HEK293 (cell line): ENCODE measurements at regions not wholly inside any gene's neighbourhood (a gene's known extent, or its start where the extent isn't known, plus 50 kb on each side); places are given as distances from the start of the nearest gene placed in this dataset.

Source experiments
- CTCF ChIA-PET: fragments of 350-600 bp; formaldehyde crosslinking; extraction: SDS; loops from one replicate; lab custom pipeline; 2021; ENCODE audit warnings: antibody characterized with exemption; lab: Yijun Ruan, JAX
- POLR2A ChIA-PET: fragments of 300-600 bp; formaldehyde crosslinking; extraction: SDS; loops from one replicate; lab custom pipeline; 2020; ENCODE audit warnings: antibody characterized with exemption, inconsistent platforms; lab: Yijun Ruan, JAX
- H3K27ac ChIP-seq: fragments of 200-500 bp; sonication (Bioruptor generic); 2 replicates; pipeline ENCODE4 v1.5.1; 2014; ENCODE audit warnings: low read depth, low read length, control low read depth, inconsistent platforms; ENCODE audit errors: extremely low read depth
- H3K36me3 ChIP-seq, 2 experiments: fragments of 200-500 bp in 1 of 2; sonication (Bioruptor generic) in 1 of 2; 1 replicate in 1 of 2; 2 replicates in 1 of 2; pipeline ENCODE4 v1.5.1; 2014 to 2017; ENCODE audit warnings: inconsistent platforms in 2 of 2, low read length in 2 of 2; ENCODE audit not compliant: control insufficient read depth in 2 of 2, insufficient read depth in 1 of 2
- H3K4me1 ChIP-seq: fragments of 200-500 bp; sonication (Bioruptor generic); 2 replicates; pipeline ENCODE4 v1.5.1; 2014; ENCODE audit warnings: mild to moderate bottlenecking, low read length, inconsistent platforms; ENCODE audit not compliant: control insufficient read depth, insufficient read depth
- H3K4me3 ChIP-seq: 2 replicates; pipeline ENCODE4 v1.5.1; 2011; ENCODE audit warnings: low read depth, mild to moderate bottlenecking, control low read depth, low read length, moderate library complexity
- H3K9me3 ChIP-seq: fragments of 200-500 bp; sonication (Bioruptor generic); 2 replicates; pipeline ENCODE4 v1.5.1; 2014; ENCODE audit warnings: low read depth, low read length, inconsistent platforms; ENCODE audit not compliant: control insufficient read depth, insufficient read depth
- BCL6B ChIP-seq: fragments of 450-650 bp; formaldehyde crosslinking; IDR thresholded peaks from 2 replicates; pipeline ENCODE4 v1.5.1; 2017; ENCODE audit warnings: missing biosample characterization, missing genetic modification characterization
- EGR2 ChIP-seq: fragments of 450-650 bp; formaldehyde crosslinking; IDR thresholded peaks from 2 replicates; pipeline ENCODE4 v1.5.1; 2016; ENCODE audit warnings: low read depth, missing biosample characterization, missing genetic modification characterization
- GLIS2 ChIP-seq: fragments of 450-650 bp; formaldehyde crosslinking; IDR thresholded peaks from 2 replicates; pipeline ENCODE4 v1.5.1; 2016; ENCODE audit warnings: missing biosample characterization, missing genetic modification characterization
- HIC1 ChIP-seq: fragments of 450-650 bp; formaldehyde crosslinking; IDR thresholded peaks from 2 replicates; pipeline ENCODE4 v1.5.1; 2016; ENCODE audit warnings: missing biosample characterization, missing genetic modification characterization
- KLF1 ChIP-seq: fragments of 450-650 bp; formaldehyde crosslinking; IDR thresholded peaks from 2 replicates; pipeline ENCODE4 v1.5.1; 2016; ENCODE audit warnings: missing biosample characterization, missing genetic modification characterization
- KLF7 ChIP-seq: fragments of 450-650 bp; formaldehyde crosslinking; IDR thresholded peaks from 2 replicates; pipeline ENCODE4 v1.5.1; 2016; ENCODE audit warnings: missing biosample characterization, missing genetic modification characterization, borderline replicate concordance
- KLF9 ChIP-seq: fragments of 450-650 bp; formaldehyde crosslinking; IDR thresholded peaks from 2 replicates; pipeline ENCODE4 v1.5.1; 2016; ENCODE audit warnings: missing biosample characterization, missing genetic modification characterization, low read depth
- REPIN1 ChIP-seq: fragments of 450-650 bp; formaldehyde crosslinking; IDR thresholded peaks from 2 replicates; pipeline ENCODE4 v1.5.1; 2017; ENCODE audit warnings: missing biosample characterization, missing genetic modification characterization, low read depth
- SALL2 ChIP-seq: fragments of 450-650 bp; formaldehyde crosslinking; IDR thresholded peaks from 2 replicates; pipeline ENCODE4 v1.5.0; 2017; ENCODE audit warnings: missing biosample characterization, mild to moderate bottlenecking, missing genetic modification characterization, borderline replicate concordance
- YY2 ChIP-seq: fragments of 450-650 bp; formaldehyde crosslinking; IDR thresholded peaks from 2 replicates; pipeline ENCODE4 v1.5.1; 2016; ENCODE audit warnings: missing biosample characterization, missing genetic modification characterization
- ZBTB17 ChIP-seq: fragments of 450-650 bp; formaldehyde crosslinking; IDR thresholded peaks from 2 replicates; pipeline ENCODE4 v1.5.1; 2016; ENCODE audit warnings: missing biosample characterization, missing genetic modification characterization
- ZNF146 ChIP-seq: fragments of 450-650 bp; formaldehyde crosslinking; IDR thresholded peaks from 2 replicates; pipeline ENCODE4 v1.5.1; 2016; ENCODE audit warnings: missing biosample characterization, missing genetic modification characterization
- ZNF211 ChIP-seq: fragments of 450-650 bp; formaldehyde crosslinking; IDR thresholded peaks from 2 replicates; pipeline ENCODE4 v1.5.1; 2016; ENCODE audit warnings: low read depth, missing biosample characterization, missing genetic modification characterization
- ZNF23 ChIP-seq: fragments of 450-650 bp; formaldehyde crosslinking; IDR thresholded peaks from 2 replicates; pipeline ENCODE4 v1.5.1; 2016; ENCODE audit warnings: missing biosample characterization, missing genetic modification characterization, borderline replicate concordance
- ZNF239 ChIP-seq: fragments of 450-650 bp; formaldehyde crosslinking; IDR thresholded peaks from 2 replicates; pipeline ENCODE4 v1.5.1; 2016; ENCODE audit warnings: missing biosample characterization, missing genetic modification characterization
- ZNF48 ChIP-seq: fragments of 450-650 bp; formaldehyde crosslinking; IDR thresholded peaks from 2 replicates; pipeline ENCODE4 v1.5.1; 2016; ENCODE audit warnings: missing biosample characterization, missing genetic modification characterization
- ZNF585B ChIP-seq: fragments of 450-650 bp; formaldehyde crosslinking; IDR thresholded peaks from 2 replicates; pipeline ENCODE4 v1.5.1; 2016; ENCODE audit warnings: missing biosample characterization, missing genetic modification characterization
- ZNF624 ChIP-seq: fragments of 450-650 bp; formaldehyde crosslinking; IDR thresholded peaks from 2 replicates; pipeline ENCODE4 v1.5.1; 2017; ENCODE audit warnings: missing biosample characterization, missing genetic modification characterization
- ZNF664 ChIP-seq: fragments of 450-650 bp; formaldehyde crosslinking; IDR thresholded peaks from 2 replicates; pipeline ENCODE4 v1.5.1; 2016; ENCODE audit warnings: missing biosample characterization, missing genetic modification characterization
- ZNF792 ChIP-seq: fragments of 450-650 bp; formaldehyde crosslinking; IDR thresholded peaks from 2 replicates; pipeline ENCODE4 v1.5.1; 2016; ENCODE audit warnings: missing biosample characterization, missing genetic modification characterization
- ZNF837 ChIP-seq: fragments of 450-650 bp; formaldehyde crosslinking; IDR thresholded peaks from 2 replicates; pipeline ENCODE4 v1.5.1; 2016; ENCODE audit warnings: missing biosample characterization, missing genetic modification characterization

GRCh38 chr4:96744676-96745075 lies 904.8 kb downstream of the PDHA2 start:
- Histone ChIP-seq H3K4me3 (no peak overlapping the region), H3K36me3 (no peaks in the 10 kb centered on the region), H3K9me3 (no peaks in the 10 kb centered on the region), H3K27ac (no peak overlapping the region), H3K4me1 (no peaks in the 10 kb centered on the region)
- ChIA-PET POLR2A (no interaction called here), CTCF (no interaction called here)
- no peak for TF ChIP-seq YY2 (tag by site-specific recombination)

DNA sequence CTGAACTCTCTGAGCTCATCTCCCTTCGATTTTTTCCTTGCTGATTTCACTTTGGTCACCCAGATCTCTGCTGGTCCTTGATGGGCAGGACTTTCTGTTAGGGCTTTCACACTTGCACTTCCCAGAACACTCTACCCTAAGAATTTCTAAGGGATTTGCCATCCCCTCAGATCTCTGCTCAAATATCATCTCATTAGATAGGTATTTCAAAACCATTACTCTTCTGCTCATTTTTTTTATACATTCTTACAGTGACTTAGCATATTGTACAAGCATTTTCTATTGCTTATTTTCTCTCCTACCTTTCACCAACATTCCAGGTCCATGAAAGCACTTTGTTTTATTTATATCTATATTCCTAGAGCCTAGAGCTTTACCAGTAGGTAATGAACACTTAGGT lies 913.3 kb downstream of the PDHA2 start:
- Histone ChIP-seq H3K27ac (no peak overlapping the region), H3K9me3 (no peaks in the 10 kb centered on the region), H3K36me3 (no peaks in the 10 kb centered on the region), H3K4me1 (no peaks in the 10 kb centered on the region), H3K4me3 (no peak overlapping the region)
- POLR2A ChIA-PET, result no interaction called here
- TF ChIP-seq GLIS2 (tag by site-specific recombination) (no peak), KLF9 (tag by site-specific recombination) (no peak)
- CTCF ChIA-PET, result no interaction called here

- TF ChIP-seq ZNF239 (tag by site-specific recombination), result no peak
- no peak for TF ChIP-seq SALL2 (tag by site-specific recombination)
- TF ChIP-seq REPIN1 (tag by site-specific recombination), result no peak
- TF ChIP-seq HIC1, result no peak
- no peak for TF ChIP-seq ZNF664 (tag by site-specific recombination)
- TF ChIP-seq BCL6B (tag by site-specific recombination), result no peak
- TF ChIP-seq ZBTB17 (tag by site-specific recombination), result no peak
- no peak for TF ChIP-seq ZNF585B (tag by site-specific recombination)
- CTCF ChIA-PET, result no interaction called here
These were observed 915.9 kb downstream of the PDHA2 start for GRCh38 chr4:96755569-96756484.

GRCh38 chr4:96756584-96756983 lies 916.7 kb downstream of the PDHA2 start:
- ChIA-PET POLR2A (no interaction called here), CTCF (no interaction called here)
- Histone ChIP-seq H3K4me1 (no peaks in the 10 kb centered on the region), H3K9me3 (no peaks in the 10 kb centered on the region), H3K4me3 (no peak overlapping the region), H3K27ac (no peak overlapping the region), H3K36me3 (no peaks in the 10 kb centered on the region)
- TF ChIP-seq ZNF211 (no peak), ZNF146 (no peak), KLF1 (tag by site-specific recombination) (no peak), EGR2 (tag by site-specific recombination) (no peak), ZNF792 (tag by site-specific recombination) (no peak), ZNF23 (no peak), REPIN1 (tag by site-specific recombination) (no peak), ZNF837 (no peak), ZNF624 (tag by site-specific recombination) (no peak), KLF7 (tag by site-specific recombination) (no peak), ZNF48 (tag by site-specific recombination) (no peak)

More at GRCh38 chr4:96755569-96756484, 915.9 kb downstream of the PDHA2 start:
- Histone ChIP-seq H3K27ac (no peak overlapping the region), H3K9me3 (no peaks in the 10 kb centered on the region), H3K4me3 (no peak overlapping the region), H3K4me1 (no peaks in the 10 kb centered on the region), H3K36me3 (no peaks in the 10 kb centered on the region)
- POLR2A ChIA-PET, result no interaction called here
